H9 (cell line): ENCODE measurements at regions not wholly inside any gene's neighbourhood (a gene's known extent, or its start where the extent isn't known, plus 50 kb on each side); places are given as distances from the start of the nearest gene placed in this dataset.

Experiments used
- DNase-seq: peaks from one replicate; pipeline ENCODE4 v3.0.0-alpha.2; 2017
- H2AFZ ChIP-seq: one replicate; pipeline ENCODE4 v1.6.1; 2013; ENCODE audit warnings: mild to moderate bottlenecking, low read length, control low read depth, moderate library complexity
- H2AK5ac ChIP-seq: 2 replicates; pipeline ENCODE4 v1.6.1; 2013; ENCODE audit warnings: low read length, control low read depth, mixed read lengths; ENCODE audit not compliant: insufficient read length
- H2BK120ac ChIP-seq: one replicate; pipeline ENCODE4 v1.6.1; 2013; ENCODE audit warnings: low read depth, mild to moderate bottlenecking, low read length, control low read depth, inconsistent platforms; ENCODE audit not compliant: poor library complexity, severe bottlenecking
- H2BK12ac ChIP-seq: 2 replicates; pipeline ENCODE4 v1.6.1; 2013; ENCODE audit warnings: low read length, control low read depth, mixed read lengths, low read depth; ENCODE audit not compliant: insufficient read length
- H2BK15ac ChIP-seq: 2 replicates; pipeline ENCODE4 v1.6.1; 2013; ENCODE audit warnings: low read depth, low read length, control low read depth
- H2BK20ac ChIP-seq: one replicate; pipeline ENCODE4 v1.6.1; 2013; ENCODE audit warnings: low read depth, mild to moderate bottlenecking, low read length, control low read depth, inconsistent platforms; ENCODE audit not compliant: poor library complexity, severe bottlenecking
- H2BK5ac ChIP-seq: 2 replicates; pipeline ENCODE4 v1.6.1; 2013; ENCODE audit warnings: low read length, control low read depth, mixed read lengths; ENCODE audit not compliant: insufficient read length
- H3K14ac ChIP-seq: 2 replicates; pipeline ENCODE4 v1.6.1; 2013; ENCODE audit warnings: low read length, control low read depth; ENCODE audit not compliant: insufficient read depth
- H3K18ac ChIP-seq: 2 replicates; pipeline ENCODE4 v1.6.1; 2013; ENCODE audit warnings: low read depth, mild to moderate bottlenecking, mixed read lengths, low read length, control low read depth; ENCODE audit not compliant: insufficient read length
- H3K23ac ChIP-seq: 2 replicates; pipeline ENCODE4 v1.6.1; 2013; ENCODE audit warnings: low read length, control low read depth, mixed read lengths, low read depth; ENCODE audit not compliant: insufficient read length
- H3K23me2 ChIP-seq: 2 replicates; pipeline ENCODE4 v1.6.1; 2013; ENCODE audit warnings: low read depth, mild to moderate bottlenecking, mixed read lengths, low read length, control low read depth; ENCODE audit not compliant: insufficient read length, poor library complexity, severe bottlenecking
- H3K27ac ChIP-seq: 2 replicates; pipeline ENCODE4 v1.5.1; 2013; ENCODE audit warnings: low read length, control low read depth, mixed read lengths, low read depth; ENCODE audit not compliant: insufficient read length
- H3K27me3 ChIP-seq: 2 replicates; pipeline ENCODE4 v1.6.1; 2013; ENCODE audit warnings: low read length, control low read depth, inconsistent platforms; ENCODE audit not compliant: insufficient read depth
- H3K4ac ChIP-seq: 2 replicates; pipeline ENCODE4 v1.6.1; 2013; ENCODE audit warnings: low read depth, mild to moderate bottlenecking, control low read depth, inconsistent platforms, low read length, moderate library complexity
- H3K4me1 ChIP-seq: 2 replicates; pipeline ENCODE4 v1.6.1; 2013; ENCODE audit warnings: low read length, control low read depth, inconsistent platforms; ENCODE audit not compliant: insufficient read depth
- H3K4me2 ChIP-seq: 2 replicates; pipeline ENCODE4 v1.6.1; 2013; ENCODE audit warnings: low read length, control low read depth, mixed read lengths; ENCODE audit not compliant: insufficient read length, insufficient read depth
- H3K56ac ChIP-seq: 2 replicates; pipeline ENCODE4 v1.6.1; 2013; ENCODE audit warnings: low read depth, mild to moderate bottlenecking, mixed read lengths, low read length, control low read depth; ENCODE audit not compliant: insufficient read length
- H3K79me1 ChIP-seq: 2 replicates; pipeline ENCODE4 v1.6.1; 2013; ENCODE audit warnings: low read depth, mild to moderate bottlenecking, moderate library complexity, low read length, control low read depth, inconsistent platforms; ENCODE audit not compliant: insufficient read depth, poor library complexity, severe bottlenecking
- H3K79me2 ChIP-seq: 2 replicates; pipeline ENCODE4 v1.6.1; 2013; ENCODE audit warnings: low read length, control low read depth, inconsistent platforms; ENCODE audit not compliant: insufficient read depth
- H3K9ac ChIP-seq: 2 replicates; pipeline ENCODE4 v1.6.1; 2013; ENCODE audit warnings: low read length, control low read depth, mixed read lengths; ENCODE audit not compliant: insufficient read length; ENCODE audit errors: extremely low read depth
- H3K9me3 ChIP-seq: one replicate; pipeline ENCODE4 v1.6.1; 2013; ENCODE audit warnings: low read depth, low read length, inconsistent platforms; ENCODE audit not compliant: control insufficient read depth
- H3T11ph ChIP-seq: one replicate; pipeline ENCODE4 v1.6.1; 2013; ENCODE audit warnings: mild to moderate bottlenecking, low read length, control low read depth, inconsistent platforms
- H4K20me1 ChIP-seq: one replicate; pipeline ENCODE4 v1.6.1; 2013; ENCODE audit not compliant: control insufficient read depth, insufficient read length, insufficient read depth
- H4K5ac ChIP-seq: 2 replicates; pipeline ENCODE4 v1.6.1; 2013; ENCODE audit warnings: low read depth, mild to moderate bottlenecking, mixed read lengths, low read length, control low read depth; ENCODE audit not compliant: insufficient read length
- H4K8ac ChIP-seq: replicated peaks from 2 replicates; pipeline ENCODE4 v1.6.1; 2013; ENCODE audit warnings: low read length, control low read depth, mixed read lengths, low read depth; ENCODE audit not compliant: insufficient read length
- H4K91ac ChIP-seq: 2 replicates; pipeline ENCODE4 v1.6.1; 2013; ENCODE audit warnings: low read depth, mild to moderate bottlenecking, moderate library complexity, mixed read lengths, low read length, control low read depth; ENCODE audit not compliant: insufficient read length
- H3K27ac Mint-ChIP-seq, 3 experiments: 2 replicates in 2 of 3; 3 replicates in 1 of 3; pipeline ENCODE4 v1.8.0; 2020 to 2021; ENCODE audit warnings: mixed read lengths in 3 of 3, mild to moderate bottlenecking in 1 of 3, moderate library complexity in 1 of 3
- H3K27me3 Mint-ChIP-seq: 2 replicates; pipeline ENCODE4 v1.8.0; 2021; ENCODE audit warnings: low read depth, mild to moderate bottlenecking, moderate library complexity, mixed read lengths
- H3K36me3 Mint-ChIP-seq, 3 experiments: 2 replicates in 2 of 3; 3 replicates in 1 of 3; pipeline ENCODE4 v1.8.0; 2020 to 2021; ENCODE audit warnings: low read depth in 3 of 3, mixed read lengths in 3 of 3; ENCODE audit not compliant: insufficient read depth in 1 of 3
- H3K4me1 Mint-ChIP-seq, 2 experiments: 2 replicates each; pipeline ENCODE4 v1.8.0; 2020; ENCODE audit warnings: mixed read lengths in 2 of 2
- H3K4me3 Mint-ChIP-seq, 2 experiments: 2 replicates in 1 of 2; 3 replicates in 1 of 2; pipeline ENCODE4 v1.8.0; 2020 to 2021; ENCODE audit warnings: mild to moderate bottlenecking in 2 of 2, mixed read lengths in 2 of 2, moderate library complexity in 1 of 2
- H3K9me3 Mint-ChIP-seq, 2 experiments: 2 replicates in 1 of 2; 3 replicates in 1 of 2; pipeline ENCODE4 v1.8.0; 2020; ENCODE audit warnings: mild to moderate bottlenecking in 2 of 2, mixed read lengths in 2 of 2, moderate library complexity in 1 of 2
- WGBS: extraction: QIAGEN DNeasy Blood & Tissue Kit; methylation state at CpG from one replicate; pipeline ENCODE4 v1.1.7; 2013; ENCODE audit warnings: missing lambda C conversion rate, low lambda C conversion rate, mixed read lengths; ENCODE audit not compliant: insufficient read length; ENCODE audit errors: extremely low coverage; 5-methylcytosine and 5-hydroxymethylcytosine counted together
- TF ChIP-seq, protein P1 (sequence below): fragments of 200-600 bp; sonication (generic); conservative IDR thresholded peaks from 3 replicates; pipeline ENCODE4 v1.8.0; 2021; ENCODE audit warnings: antibody characterized with exemption, mild to moderate bottlenecking

DNA sequence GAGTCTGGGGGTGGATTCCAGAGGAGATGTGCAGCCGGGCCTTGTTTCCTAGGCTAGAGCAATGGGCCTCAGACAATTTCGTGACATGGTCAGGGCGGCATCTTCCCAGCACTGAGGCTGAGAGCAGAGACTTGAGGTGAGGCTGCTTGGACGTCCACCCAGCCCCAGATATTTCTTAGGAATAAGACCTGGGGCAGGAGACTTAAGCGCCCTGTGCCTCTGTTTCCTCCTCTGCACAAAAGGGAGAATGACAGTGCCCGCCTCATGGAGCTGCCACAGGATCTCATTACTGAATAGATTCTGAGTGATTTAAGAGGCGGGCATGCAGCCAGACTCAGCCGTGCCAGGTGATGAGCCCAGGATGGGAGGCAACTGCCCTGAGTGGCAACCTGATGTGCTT, 297.9 kb upstream of the SFSWAP start:
- no peaks in the 10 kb centered on the region for H3K79me1 ChIP-seq
- Mint-ChIP-seq H3K4me3 (no peak overlapping the region), H3K36me3 (peaks cover 2 to 4% (median 3%) of the 10 kb centered on the region in 3 experiments; a peak in 5 of 7 replicates), H3K4me1 (peaks cover 5 to 8% of the 10 kb centered on the region in 2 experiments), H3K27ac (no peak overlapping the region), H3K9me3 (peaks cover 3 to 13% of the 10 kb centered on the region in 2 experiments), H3K27me3 (peaks cover 22% of the 10 kb centered on the region)
- H3T11ph ChIP-seq: no peak overlapping the region
- no CpG with 5 or more reads among the region's 8 CpGs for WGBS
- H3K23me2 ChIP-seq: no peaks in the 10 kb centered on the region
- no peak overlapping the region for H3K56ac ChIP-seq
- no peak overlapping the region for H4K8ac ChIP-seq
- no peak overlapping the region for H2AFZ ChIP-seq
- H2AK5ac ChIP-seq: no peak overlapping the region
- no peak overlapping the region for H2BK15ac ChIP-seq
- no peaks in the 10 kb centered on the region for H3K79me2 ChIP-seq
- no peaks in the 10 kb centered on the region for H4K20me1 ChIP-seq
- H3K9ac ChIP-seq: no peak overlapping the region
- TF ChIP-seq, protein P1, sequence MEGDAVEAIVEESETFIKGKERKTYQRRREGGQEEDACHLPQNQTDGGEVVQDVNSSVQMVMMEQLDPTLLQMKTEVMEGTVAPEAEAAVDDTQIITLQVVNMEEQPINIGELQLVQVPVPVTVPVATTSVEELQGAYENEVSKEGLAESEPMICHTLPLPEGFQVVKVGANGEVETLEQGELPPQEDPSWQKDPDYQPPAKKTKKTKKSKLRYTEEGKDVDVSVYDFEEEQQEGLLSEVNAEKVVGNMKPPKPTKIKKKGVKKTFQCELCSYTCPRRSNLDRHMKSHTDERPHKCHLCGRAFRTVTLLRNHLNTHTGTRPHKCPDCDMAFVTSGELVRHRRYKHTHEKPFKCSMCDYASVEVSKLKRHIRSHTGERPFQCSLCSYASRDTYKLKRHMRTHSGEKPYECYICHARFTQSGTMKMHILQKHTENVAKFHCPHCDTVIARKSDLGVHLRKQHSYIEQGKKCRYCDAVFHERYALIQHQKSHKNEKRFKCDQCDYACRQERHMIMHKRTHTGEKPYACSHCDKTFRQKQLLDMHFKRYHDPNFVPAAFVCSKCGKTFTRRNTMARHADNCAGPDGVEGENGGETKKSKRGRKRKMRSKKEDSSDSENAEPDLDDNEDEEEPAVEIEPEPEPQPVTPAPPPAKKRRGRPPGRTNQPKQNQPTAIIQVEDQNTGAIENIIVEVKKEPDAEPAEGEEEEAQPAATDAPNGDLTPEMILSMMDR: no peak
- no peak overlapping the region for H3K18ac ChIP-seq
- no peak overlapping the region for H3K4ac ChIP-seq
- no peak overlapping the region for H2BK5ac ChIP-seq
- H4K5ac ChIP-seq: no peak overlapping the region
- H2BK120ac ChIP-seq: no peak overlapping the region
- no peak overlapping the region for H3K4me2 ChIP-seq
- H3K23ac ChIP-seq: no peak overlapping the region
- no peaks in the 10 kb centered on the region for H3K4me1 ChIP-seq
- no peak overlapping the region for H3K14ac ChIP-seq
- no peak overlapping the region for H2BK20ac ChIP-seq
- peaks cover 2% of the 10 kb centered on the region for H3K9me3 ChIP-seq
- DNase-seq: no peak
- no peak overlapping the region for H3K27ac ChIP-seq
- H2BK12ac ChIP-seq: no peak overlapping the region
- no peaks in the 10 kb centered on the region for H3K27me3 ChIP-seq
- H4K91ac ChIP-seq: no peak overlapping the region
